ENCODE measurements at regions not wholly inside any gene's neighbourhood (a gene's known extent, or its start where the extent isn't known, plus 50 kb on each side); places are given as distances from the start of the nearest gene placed in this dataset.

- H3K9ac ChIP-seq (ENCODE audit: low read depth, low read length): no peak overlapping the region
- H3K4me1 ChIP-seq (ENCODE audit: insufficient read depth, low read length): no peaks in the 10 kb centered on the region
- no peaks in the 10 kb centered on the region for H3K9me3 ChIP-seq (ENCODE audit: control insufficient read depth, insufficient read depth, low read length)
- H3K36me3 ChIP-seq (ENCODE audit: insufficient read depth, low read length): no peaks in the 10 kb centered on the region
Measured at GRCh38 chr21:22231013-22231412, 1232.8 kb downstream of the NCAM2 start.

GRCh38 chr21:22235866-22236590, 1237.8 kb downstream of the NCAM2 start:
- H3K4me1 ChIP-seq (ENCODE audit: insufficient read depth, low read length): no peaks in the 10 kb centered on the region
- H3K36me3 ChIP-seq (ENCODE audit: insufficient read depth, low read length): no peaks in the 10 kb centered on the region

DNA sequence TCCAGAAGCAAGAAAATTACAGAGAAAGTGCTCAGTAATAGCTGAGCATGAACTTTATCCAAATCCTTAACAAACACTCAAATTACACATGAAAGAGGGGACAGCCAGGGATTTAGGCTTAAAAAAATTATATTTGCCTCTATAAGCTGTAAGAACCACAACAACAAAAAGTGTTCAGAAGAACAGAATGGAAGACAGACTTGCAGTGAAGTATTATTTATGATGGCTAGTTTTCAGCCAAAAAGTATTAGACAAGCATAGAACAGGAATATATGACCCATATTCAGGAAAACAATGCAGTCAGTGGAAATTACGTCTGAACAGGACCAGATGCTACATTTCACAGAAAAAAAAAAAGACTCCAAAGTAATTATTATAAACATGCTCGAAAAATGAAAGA, 1246.3 kb downstream of the NCAM2 start:
- no peaks in the 10 kb centered on the region; the same call in 1 of the 2 replicates for H3K9me3 ChIP-seq (ENCODE audit: control insufficient read depth, insufficient read depth, low read length)

More at GRCh38 chr21:22235866-22236590, 1237.8 kb downstream of the NCAM2 start:
- Histone ChIP-seq H3K9ac (ENCODE audit: low read depth, low read length) (no peak overlapping the region), H3K9me3 (ENCODE audit: control insufficient read depth, insufficient read depth, low read length) (no peaks in the 10 kb centered on the region; the same call in 1 of the 2 replicates)

GRCh38 chr21:22250355-22250754, 1252.1 kb downstream of the NCAM2 start:
- no peaks in the 10 kb centered on the region for H3K4me1 ChIP-seq (ENCODE audit: insufficient read depth, low read length)
- H3K9me3 ChIP-seq (ENCODE audit: control insufficient read depth, insufficient read depth, low read length): no peaks in the 10 kb centered on the region
- no peaks in the 10 kb centered on the region for H3K36me3 ChIP-seq (ENCODE audit: insufficient read depth, low read length)
- H3K9ac ChIP-seq (ENCODE audit: low read depth, low read length): no peak overlapping the region

More for the DNA sequence above, 1246.3 kb downstream of the NCAM2 start:
- Histone ChIP-seq H3K4me1 (ENCODE audit: insufficient read depth, low read length) (no peaks in the 10 kb centered on the region), H3K36me3 (ENCODE audit: insufficient read depth, low read length) (no peaks in the 10 kb centered on the region), H3K9ac (ENCODE audit: low read depth, low read length) (no peak overlapping the region)

- Histone ChIP-seq H3K9ac (ENCODE audit: low read depth, low read length) (peak overlapping the region; percentile 36; the same call in 1 of the 2 replicates), H3K4me1 (ENCODE audit: insufficient read depth, low read length) (no peaks in the 10 kb centered on the region), H3K9me3 (ENCODE audit: control insufficient read depth, insufficient read depth, low read length) (no peaks in the 10 kb centered on the region), H3K36me3 (ENCODE audit: insufficient read depth, low read length) (no peaks in the 10 kb centered on the region)
Measured at GRCh38 chr21:22253761-22254160, 1255.6 kb downstream of the NCAM2 start.

GRCh38 chr21:22258821-22259220, 1260.6 kb downstream of the NCAM2 start:
- Histone ChIP-seq H3K9ac (ENCODE audit: low read depth, low read length) (no peak overlapping the region), H3K9me3 (ENCODE audit: control insufficient read depth, insufficient read depth, low read length) (no peaks in the 10 kb centered on the region), H3K4me1 (ENCODE audit: insufficient read depth, low read length) (no peaks in the 10 kb centered on the region), H3K36me3 (ENCODE audit: insufficient read depth, low read length) (no peaks in the 10 kb centered on the region)

GRCh38 chr21:22260274-22260673, 1262.1 kb downstream of the NCAM2 start:
- Histone ChIP-seq H3K9ac (ENCODE audit: low read depth, low read length) (no peak overlapping the region), H3K4me1 (ENCODE audit: insufficient read depth, low read length) (no peaks in the 10 kb centered on the region), H3K9me3 (ENCODE audit: control insufficient read depth, insufficient read depth, low read length) (no peaks in the 10 kb centered on the region), H3K36me3 (ENCODE audit: insufficient read depth, low read length) (no peaks in the 10 kb centered on the region)

DNA sequence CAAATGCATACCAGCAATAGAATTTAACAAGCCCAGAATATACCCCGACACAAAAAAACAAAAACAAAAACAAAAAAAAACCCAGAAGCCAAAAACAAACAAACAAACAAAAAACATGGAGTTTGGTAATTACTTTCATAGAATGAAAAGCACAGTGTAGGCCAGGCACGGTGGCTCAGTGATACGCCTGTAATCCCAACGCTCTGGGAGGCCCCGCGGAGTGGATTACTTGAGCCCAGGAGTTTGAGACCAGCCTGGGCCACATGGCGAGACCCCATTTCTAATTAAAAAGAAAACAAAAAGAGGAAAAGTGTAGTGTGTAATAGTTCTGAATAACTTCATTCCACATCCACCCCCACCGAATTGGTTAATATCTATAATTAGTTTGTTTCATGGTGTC, 1265.7 kb downstream of the NCAM2 start:
- Histone ChIP-seq H3K9me3 (ENCODE audit: control insufficient read depth, insufficient read depth, low read length) (no peaks in the 10 kb centered on the region), H3K9ac (ENCODE audit: low read depth, low read length) (no peak overlapping the region), H3K4me1 (ENCODE audit: insufficient read depth, low read length) (no peaks in the 10 kb centered on the region), H3K36me3 (ENCODE audit: insufficient read depth, low read length) (no peaks in the 10 kb centered on the region)

DNA sequence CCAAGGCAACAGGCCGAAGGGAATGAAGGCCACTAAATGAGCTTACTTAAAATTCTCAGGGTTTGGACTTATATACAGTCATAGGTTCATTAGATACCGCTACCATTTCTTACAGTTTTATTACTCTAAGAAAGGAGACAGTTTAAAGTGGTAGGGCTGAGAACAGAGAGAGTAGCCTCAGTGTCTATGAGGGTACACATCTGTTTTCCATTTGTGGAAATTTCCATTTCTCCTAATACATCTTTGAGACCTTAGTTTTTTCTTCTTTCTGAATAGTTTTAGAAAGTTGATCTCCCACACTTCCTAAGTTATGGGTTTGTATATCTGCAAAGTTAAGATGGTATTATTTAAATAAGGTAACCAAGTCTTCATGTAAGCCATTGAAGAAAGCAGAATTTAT, 1279.1 kb downstream of the NCAM2 start:
- H3K9ac ChIP-seq (ENCODE audit: low read depth, low read length): no peak overlapping the region
- no peaks in the 10 kb centered on the region for H3K36me3 ChIP-seq (ENCODE audit: insufficient read depth, low read length)
- H3K4me1 ChIP-seq (ENCODE audit: insufficient read depth, low read length): no peaks in the 10 kb centered on the region

GRCh38 chr21:22278366-22278765, 1280.2 kb downstream of the NCAM2 start:
- Histone ChIP-seq H3K9me3 (ENCODE audit: control insufficient read depth, insufficient read depth, low read length) (no peaks in the 10 kb centered on the region), H3K9ac (ENCODE audit: low read depth, low read length) (no peak overlapping the region), H3K36me3 (ENCODE audit: insufficient read depth, low read length) (no peaks in the 10 kb centered on the region), H3K4me1 (ENCODE audit: insufficient read depth, low read length) (no peaks in the 10 kb centered on the region)

More for the DNA sequence above, 1279.1 kb downstream of the NCAM2 start:
- H3K9me3 ChIP-seq (ENCODE audit: control insufficient read depth, insufficient read depth, low read length): no peaks in the 10 kb centered on the region

DNA sequence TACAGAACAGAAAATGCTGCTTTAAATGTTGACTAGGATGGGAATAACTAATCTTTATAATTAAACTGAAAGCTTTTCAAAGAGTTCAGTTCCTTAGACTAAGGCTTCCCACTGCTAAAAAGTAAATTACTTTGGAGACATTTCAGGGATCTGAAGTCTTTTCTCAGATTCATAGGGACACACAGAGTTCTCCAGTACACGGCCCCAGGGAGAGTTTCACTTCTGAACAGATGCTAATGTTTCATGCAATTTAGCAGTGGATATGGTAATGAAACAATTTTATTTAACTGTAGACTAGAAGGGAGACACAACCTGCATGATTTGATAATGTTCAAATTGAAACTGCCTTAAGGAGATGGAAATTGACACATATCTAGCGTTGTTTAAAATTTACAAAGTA, 1282.6 kb downstream of the NCAM2 start:
- H3K36me3 ChIP-seq (ENCODE audit: insufficient read depth, low read length): no peaks in the 10 kb centered on the region
- no peak overlapping the region for H3K9ac ChIP-seq (ENCODE audit: low read depth, low read length)
- no peaks in the 10 kb centered on the region for H3K9me3 ChIP-seq (ENCODE audit: control insufficient read depth, insufficient read depth, low read length)
- H3K4me1 ChIP-seq (ENCODE audit: insufficient read depth, low read length): no peaks in the 10 kb centered on the region

DNA sequence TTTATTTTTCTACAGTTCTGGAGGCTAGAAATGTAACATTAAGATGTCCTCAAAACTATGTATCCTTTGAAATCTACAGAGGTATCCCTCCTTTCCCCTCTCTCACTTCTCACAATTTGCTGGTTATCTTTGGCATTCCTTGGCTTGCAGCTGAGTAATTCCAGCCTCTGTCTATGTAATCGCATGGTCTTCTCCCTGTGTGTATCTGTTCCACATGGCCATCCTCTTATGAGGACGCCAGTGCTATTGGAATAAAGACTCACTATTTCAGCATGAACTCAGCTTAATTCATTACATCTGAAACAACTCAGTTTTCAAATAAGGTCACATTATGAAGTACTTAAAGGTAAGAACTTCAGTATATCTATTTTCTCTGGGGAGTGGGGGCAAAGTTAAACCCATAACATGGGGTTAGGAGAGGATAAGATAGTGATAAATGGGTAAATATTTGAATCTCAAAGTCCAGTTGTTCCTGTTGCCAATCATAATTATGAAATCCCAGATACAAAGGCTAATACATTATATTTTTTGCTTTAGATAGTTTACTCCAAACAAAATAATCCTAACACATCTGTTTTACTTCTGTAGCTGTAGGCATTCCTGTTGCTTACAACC, 1290.8 kb downstream of the NCAM2 start:
- no peak overlapping the region for H3K9ac ChIP-seq (ENCODE audit: low read depth, low read length)
- H3K9me3 ChIP-seq (ENCODE audit: control insufficient read depth, insufficient read depth, low read length): no peaks in the 10 kb centered on the region
- H3K36me3 ChIP-seq (ENCODE audit: insufficient read depth, low read length): no peaks in the 10 kb centered on the region
- H3K4me1 ChIP-seq (ENCODE audit: insufficient read depth, low read length): no peaks in the 10 kb centered on the region

GRCh38 chr21:22292144-22292543, 1293.9 kb downstream of the NCAM2 start:
- Histone ChIP-seq H3K4me1 (ENCODE audit: insufficient read depth, low read length) (no peaks in the 10 kb centered on the region), H3K9ac (ENCODE audit: low read depth, low read length) (no peak overlapping the region), H3K36me3 (ENCODE audit: insufficient read depth, low read length) (no peaks in the 10 kb centered on the region), H3K9me3 (ENCODE audit: control insufficient read depth, insufficient read depth, low read length) (no peaks in the 10 kb centered on the region)

DNA sequence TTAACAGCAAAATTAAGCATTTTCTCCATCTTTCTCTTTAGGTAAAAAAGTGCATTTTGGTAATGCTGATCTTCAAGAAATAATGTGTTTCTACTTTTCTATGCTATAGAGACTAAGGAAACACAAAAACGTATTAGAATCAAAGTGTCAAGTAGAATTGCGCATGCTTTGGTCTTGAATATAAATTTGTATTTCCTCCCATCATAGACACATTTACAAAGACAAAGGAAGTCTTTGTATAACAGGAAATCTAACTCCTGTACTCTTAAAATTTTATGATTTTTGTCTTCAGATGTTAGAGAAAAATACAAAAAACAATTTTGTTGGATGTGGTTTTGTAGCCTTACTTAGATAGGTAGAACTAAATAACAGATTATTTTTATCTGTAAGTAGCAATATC, 1299.4 kb downstream of the NCAM2 start:
- Histone ChIP-seq H3K9ac (ENCODE audit: low read depth, low read length) (no peak overlapping the region), H3K9me3 (ENCODE audit: control insufficient read depth, insufficient read depth, low read length) (no peaks in the 10 kb centered on the region), H3K4me1 (ENCODE audit: insufficient read depth, low read length) (no peaks in the 10 kb centered on the region), H3K36me3 (ENCODE audit: insufficient read depth, low read length) (no peaks in the 10 kb centered on the region)

DNA sequence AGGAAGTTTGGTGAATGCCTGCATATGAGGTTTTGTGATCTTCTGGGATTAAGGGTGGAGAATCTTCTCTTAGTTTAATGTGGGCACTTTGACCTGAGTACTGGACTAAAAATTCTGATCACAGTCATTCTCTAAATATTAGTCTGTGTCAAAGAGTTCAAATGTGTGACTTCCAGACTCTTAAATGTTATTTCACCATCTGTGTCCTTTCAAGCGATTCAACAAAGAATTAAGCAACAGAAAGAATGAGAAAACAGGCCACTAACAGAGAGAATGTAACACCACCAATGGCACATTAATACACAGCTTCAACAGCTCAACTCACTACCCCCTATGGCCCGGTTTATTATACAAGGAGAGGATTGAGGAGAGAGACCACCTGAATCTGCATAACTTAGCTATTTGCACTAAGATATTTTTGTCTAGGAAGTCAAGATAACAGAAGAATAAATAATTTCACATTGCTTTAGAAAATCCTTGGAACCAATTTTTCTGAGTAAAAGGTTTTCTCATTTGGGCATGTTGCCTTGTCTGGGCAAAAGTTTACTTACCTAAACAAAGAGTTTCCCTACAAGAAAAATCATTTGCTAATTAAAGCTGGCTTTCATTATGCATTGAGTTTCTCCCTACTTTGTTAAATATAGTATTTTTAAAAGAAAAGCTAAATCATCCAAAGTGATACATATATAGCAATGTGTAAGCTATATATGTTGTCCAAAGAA, 1313.7 kb downstream of the NCAM2 start:
- Histone ChIP-seq H3K9ac (ENCODE audit: low read depth, low read length) (no peak overlapping the region), H3K4me1 (ENCODE audit: insufficient read depth, low read length) (no peaks in the 10 kb centered on the region), H3K36me3 (ENCODE audit: insufficient read depth, low read length) (no peaks in the 10 kb centered on the region), H3K9me3 (ENCODE audit: control insufficient read depth, insufficient read depth, low read length) (no peaks in the 10 kb centered on the region; the same call in 1 of the 2 replicates)

Data from ES-I3 (cell line).